HG03432 (cell line): ENCODE measurements at regions not wholly inside any gene's neighbourhood (a gene's known extent, or its start where the extent isn't known, plus 50 kb on each side); places are given as distances from the start of the nearest gene placed in this dataset.
"Not testable (repeated sequence)": the region's sequence is repeated elsewhere in the genome, so short reads cannot be mapped to it uniquely, and the experiment has no call there.

Experiments used
- ATAC-seq: cut with Tn5 transposase; IDR thresholded peaks from one replicate; pipeline ENCODE4 v1.9.1; 2021; ENCODE audit warnings: mild to moderate bottlenecking, moderate library complexity; ENCODE audit not compliant: unreplicated experiment

DNA sequence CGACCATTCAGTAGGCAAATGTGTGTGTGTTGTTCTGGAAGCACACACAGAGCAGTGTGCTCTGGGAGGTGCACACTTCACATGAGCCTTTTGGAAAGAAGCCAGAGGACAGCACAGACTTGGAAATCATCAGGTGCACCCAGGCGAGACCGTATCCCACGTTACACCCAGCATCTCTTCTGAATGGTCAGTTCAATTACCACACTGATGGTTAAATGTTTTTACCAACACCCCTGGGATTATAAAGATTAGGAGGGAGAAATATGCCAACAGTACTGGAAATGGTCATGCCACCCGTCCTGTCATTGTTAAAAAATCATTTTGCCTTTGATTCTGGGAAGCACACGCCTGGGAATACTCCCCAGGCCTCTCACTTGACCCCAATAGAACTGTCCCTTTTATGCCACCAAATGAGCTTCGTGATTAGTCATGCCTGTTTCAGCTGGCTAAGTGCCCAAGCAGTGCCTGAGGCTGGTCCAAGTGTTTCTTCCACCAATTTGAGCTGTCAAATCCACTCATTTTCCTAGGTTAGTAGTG is 183.7 kb downstream of the NRP2 start:
- no peak for ATAC-seq

DNA sequence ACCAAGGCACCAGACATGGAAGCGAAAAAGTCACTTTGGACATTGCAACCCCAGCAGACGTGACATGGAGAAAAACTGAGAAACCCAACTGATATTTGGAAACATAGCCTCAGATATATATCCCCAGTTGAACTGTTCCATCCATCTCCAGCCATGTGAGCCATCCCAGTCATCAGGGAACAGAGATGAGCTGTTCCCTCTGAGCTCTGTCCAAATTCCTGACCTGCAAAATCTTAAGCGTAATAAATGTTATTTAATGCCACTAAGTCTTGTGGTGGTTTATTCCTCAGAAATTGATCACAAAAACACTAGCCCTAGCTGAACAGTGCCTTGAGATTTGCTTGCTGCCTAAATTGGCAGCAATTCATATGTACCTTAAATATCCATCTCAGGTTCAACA is 182.8 kb downstream of the NRP2 start:
- ATAC-seq: no peak

DNA sequence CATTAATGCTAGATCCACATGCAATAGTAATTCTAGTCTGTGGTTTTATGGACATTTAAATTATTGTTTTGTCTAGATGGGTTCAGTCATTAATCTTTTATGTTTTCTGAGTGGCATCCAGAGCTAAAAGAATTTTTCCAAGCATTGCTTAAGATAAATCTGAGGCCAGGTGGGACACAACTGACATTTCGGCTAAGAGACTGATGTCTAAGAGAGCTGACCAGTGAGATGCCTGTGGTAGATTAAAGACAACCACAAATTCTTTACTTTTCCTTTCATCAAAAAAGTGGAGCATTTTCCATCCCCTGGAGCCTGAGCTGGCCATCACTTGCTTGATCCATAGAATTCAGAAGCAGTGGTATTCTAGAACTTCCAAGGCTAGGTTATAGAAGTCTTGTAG is 182.2 kb downstream of the NRP2 start:
- ATAC-seq: no peak

DNA sequence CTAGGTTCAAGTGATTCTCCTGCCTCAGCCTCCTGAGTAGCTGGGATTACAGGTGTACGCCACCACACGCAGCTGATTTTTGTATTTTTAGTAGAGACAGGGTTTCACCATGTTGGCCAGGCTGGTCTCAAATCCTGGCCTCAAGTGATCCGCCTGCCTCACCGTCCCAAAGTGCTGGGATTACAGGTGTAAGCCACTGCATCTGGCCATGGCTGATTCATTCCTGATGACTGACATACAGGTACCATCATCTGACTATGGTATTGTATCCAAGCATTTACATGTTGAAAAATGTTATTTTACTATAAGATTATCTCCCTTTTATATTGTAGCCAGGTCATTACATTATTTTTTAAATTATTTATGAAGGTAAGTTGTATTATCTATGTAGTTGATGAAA is 180.5 kb downstream of the NRP2 start:
- ATAC-seq: not testable (repeated sequence)

DNA sequence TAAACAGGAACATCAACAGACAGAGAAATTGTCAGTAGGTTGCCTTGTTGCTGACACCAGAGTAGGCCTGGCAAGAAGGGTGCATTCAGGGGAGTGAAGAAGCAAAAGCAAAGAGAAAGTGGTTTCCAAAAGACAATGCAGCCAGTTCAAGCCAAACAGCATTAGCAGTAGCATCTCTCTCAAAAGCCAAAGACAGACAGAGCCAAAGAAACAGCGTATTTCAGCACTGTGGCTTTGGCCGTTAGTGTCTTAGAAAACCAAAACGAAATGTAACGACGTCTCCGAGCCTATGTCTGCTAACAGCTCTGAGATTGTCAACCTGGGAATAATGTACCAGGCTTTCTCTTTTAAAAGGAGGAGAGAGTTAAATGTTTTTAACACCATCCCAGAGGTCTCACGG is 178.6 kb downstream of the NRP2 start:
- ATAC-seq: no peak

DNA sequence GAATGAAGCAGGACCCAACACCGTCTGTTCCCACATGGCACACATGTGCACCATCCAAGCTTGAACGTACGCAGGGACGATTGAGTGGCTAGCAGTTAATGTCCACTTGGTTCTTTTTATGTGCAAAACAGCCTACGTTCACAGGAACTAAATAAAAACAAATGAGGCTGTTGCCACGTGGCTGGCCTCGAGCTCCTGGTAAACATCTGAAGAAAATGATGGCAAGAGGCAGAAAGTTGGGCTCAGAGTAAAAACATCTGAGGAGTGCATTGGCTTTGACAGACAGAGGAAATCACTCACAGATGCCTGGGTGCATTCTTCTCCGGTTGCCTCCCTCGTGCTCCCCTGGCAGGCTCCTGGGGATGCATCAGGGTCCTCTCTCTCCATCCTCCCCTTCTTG is 177.9 kb downstream of the NRP2 start:
- no peak for ATAC-seq

DNA sequence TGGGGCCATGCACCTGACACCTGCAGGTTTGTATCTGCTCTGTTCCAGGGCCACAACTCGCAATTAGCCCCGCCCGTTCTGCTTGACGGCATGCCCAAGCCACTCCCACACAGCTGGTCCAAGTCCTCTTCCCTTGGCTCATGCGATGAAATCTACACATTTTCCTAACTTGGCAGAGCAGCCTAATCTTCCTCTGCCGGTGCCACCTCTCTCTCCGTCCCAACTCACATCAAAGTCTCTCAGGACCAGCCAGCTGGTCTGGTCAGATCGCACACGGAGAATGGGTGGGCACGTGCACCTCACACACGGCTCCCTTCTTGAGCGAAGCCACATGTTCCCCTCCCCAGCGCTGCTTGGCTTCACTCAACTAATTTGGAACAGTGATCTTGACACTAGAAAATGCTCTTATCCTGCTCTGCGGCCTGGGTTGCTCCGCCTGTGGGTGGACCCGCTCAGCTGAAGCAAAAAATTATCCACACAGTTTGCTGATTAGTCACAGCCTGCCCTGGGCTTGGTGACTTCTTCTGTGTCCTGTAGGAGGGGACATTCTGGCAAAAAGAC is 176.7 kb downstream of the NRP2 start:
- peak; percentile 58 for ATAC-seq

DNA sequence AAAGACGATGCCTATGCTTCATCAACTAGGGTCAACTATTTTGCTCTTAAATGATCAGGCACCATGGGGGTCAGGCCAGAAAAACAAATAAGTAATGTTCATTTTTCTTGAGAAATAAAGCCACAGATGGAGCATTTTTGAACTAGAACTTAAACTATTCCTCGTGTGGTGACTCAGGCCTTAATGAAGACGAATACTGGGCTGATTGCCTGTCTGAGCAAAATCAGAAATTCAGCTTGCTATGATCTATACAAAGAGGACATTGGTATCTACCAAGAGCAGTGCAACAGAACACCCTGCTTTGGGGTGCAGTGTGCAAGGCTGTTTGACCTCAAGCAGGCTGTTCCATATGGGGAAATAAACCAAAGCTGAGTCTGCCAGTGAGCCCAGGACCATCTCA is 176.0 kb downstream of the NRP2 start:
- no peak for ATAC-seq

DNA sequence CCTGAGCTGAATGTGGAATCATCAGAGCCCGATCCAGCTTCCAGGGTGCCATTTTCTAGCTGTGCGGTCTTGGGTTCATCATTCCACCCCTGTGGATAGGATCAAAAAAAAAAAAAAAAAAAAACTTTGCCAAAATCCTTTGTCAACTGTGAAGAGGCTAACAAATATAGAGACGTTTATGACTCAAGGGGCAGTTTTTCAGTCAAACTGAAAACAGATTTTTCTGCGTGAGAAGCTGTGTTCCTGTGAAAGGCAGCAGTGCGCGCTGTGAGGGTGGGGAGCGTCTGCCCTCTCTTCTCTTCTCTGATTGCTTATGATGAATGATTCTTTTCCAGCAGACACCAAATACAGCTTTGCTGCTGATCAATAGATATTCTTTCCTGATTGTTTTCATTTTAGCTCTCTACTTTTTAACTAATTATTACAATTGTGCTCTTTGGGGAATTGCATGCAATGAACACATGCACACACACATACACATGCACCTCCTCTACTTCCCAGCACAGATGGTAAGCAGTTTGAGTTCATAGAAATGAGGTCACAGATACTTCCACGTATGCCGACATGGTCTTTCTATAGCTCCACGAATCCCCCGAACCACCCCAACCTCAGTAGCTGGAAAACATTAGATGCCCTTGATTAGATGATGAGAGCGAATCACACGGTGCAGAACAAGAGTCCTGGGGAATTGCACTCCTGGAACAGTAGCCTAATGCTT is 175.4 kb downstream of the NRP2 start:
- ATAC-seq: peak; percentile 82

DNA sequence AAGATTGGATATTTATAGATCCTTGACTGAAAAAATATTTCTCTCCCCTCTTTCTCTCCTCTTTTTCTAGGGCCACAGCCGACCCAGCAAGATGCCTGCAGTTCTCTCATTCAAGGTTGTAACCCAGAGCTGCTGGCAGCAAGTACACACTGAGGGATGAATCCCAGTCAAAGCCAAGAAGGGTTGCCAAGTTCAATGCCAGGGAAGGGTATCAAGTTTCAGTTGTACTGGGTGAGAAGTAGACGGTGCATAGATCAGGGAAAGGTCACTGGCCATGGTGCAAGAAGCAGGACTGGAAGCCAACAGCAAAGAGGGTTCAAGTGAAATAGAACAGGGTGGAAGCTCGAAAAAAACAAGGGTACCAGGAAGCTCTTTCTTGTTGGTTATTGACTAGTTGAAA is 170.2 kb downstream of the NRP2 start:
- ATAC-seq: no peak

DNA sequence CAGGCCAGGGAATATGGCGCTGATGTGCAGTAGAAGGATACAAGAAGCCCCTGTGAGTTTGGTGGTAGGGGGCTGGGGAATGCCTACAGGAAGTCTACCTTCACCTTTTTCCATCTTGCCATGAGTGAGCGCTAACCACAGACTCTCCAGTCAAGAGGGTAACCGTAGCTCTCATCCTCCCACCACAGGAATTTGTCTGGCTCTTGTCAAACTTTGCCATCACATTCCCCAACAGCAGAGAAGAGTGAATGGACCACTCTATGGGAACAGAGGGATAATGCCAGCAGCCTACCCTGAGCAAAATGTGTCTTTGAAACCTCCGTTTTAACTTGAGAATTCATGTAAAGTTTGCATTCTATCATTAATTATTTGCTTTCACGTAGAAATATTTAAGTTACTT is 168.3 kb downstream of the NRP2 start:
- ATAC-seq: no peak

DNA sequence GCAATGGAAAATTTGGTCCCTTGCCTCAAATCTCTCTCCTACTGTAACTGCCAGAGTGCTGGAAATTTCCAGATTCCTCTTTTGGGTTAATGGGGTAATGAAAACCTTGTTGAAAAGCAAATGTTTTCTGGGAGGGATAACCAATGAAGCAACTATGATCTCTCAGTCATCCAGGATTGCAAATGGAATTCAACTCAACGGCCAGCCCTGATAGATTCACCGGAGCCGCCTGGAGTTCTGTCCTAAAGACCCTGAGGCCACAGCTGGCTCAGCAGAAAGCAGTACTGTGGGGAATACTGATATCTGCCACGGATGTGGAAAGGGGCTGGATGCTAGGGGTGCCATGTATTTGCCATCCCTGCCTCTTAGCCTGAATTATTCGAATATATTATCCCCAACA is 167.8 kb downstream of the NRP2 start:
- no peak for ATAC-seq

DNA sequence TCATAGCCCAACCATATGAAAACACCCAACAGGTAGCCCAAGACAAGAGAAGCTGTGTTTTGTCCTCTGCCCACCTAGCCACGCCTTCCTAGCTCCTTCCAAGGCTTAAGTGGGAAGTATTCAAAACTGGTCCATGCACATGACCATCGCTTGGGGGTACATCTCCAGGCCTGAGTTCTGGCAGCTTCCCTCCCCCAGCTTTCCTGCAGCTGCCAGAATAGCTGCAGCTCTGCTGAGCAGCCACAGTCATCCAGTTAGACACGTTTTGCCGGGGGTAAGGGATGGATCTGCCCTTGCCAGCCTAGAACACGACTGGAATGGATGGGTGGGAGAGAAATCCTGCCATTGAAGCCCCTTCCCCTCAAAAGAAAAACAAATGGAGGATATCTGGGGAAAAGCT is 166.8 kb downstream of the NRP2 start:
- no peak for ATAC-seq

DNA sequence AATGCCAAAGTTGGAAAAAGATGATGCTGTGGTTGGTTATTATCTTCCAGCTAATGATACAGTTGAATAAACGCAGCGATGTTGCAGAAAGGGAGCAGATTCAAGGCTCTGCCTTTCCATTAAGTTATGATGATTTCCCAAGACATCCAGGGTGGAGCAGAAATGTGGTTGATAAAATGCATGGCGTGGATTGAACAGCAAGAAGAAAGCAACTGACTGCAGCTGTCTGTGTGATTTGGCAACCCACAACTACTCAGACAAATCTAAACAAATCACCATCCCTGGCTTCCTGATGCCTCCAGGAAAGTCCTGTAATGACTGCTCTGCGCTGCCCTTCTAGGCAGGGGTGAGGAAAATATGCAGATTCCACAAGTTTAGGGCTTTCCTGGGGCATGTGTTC is 166.3 kb downstream of the NRP2 start:
- ATAC-seq: no peak
